OCI-LY1 (cell line): ENCODE measurements at regions not wholly inside any gene's neighbourhood (a gene's known extent, or its start where the extent isn't known, plus 50 kb on each side); places are given as distances from the start of the nearest gene placed in this dataset.
A peak's percentile ranks its signal among the peaks of the same experiment; 100 is the strongest.

Experiments
- H2AFZ ChIP-seq: fragments of 200-600 bp; sonication (generic), shearing (Covaris generic); 2 replicates; pipeline ENCODE4 v1.6.0; 2014; ENCODE audit warnings: antibody characterized with exemption, mild to moderate bottlenecking, low read length
- H3F3A ChIP-seq: fragments of 200-600 bp; sonication (generic), shearing (Covaris generic); 2 replicates; pipeline ENCODE4 v1.6.0; 2014; ENCODE audit warnings: mild to moderate bottlenecking, antibody characterized with exemption, low read length, moderate library complexity; ENCODE audit not compliant: insufficient read depth
- H3K27ac ChIP-seq: fragments of 200-600 bp; sonication (generic); 2 replicates; pipeline ENCODE4 v1.5.1; 2014; ENCODE audit warnings: low read length, mixed run types, mild to moderate bottlenecking, low read depth; ENCODE audit not compliant: poor library complexity, severe bottlenecking
- H3K27me3 ChIP-seq: fragments of 200-600 bp; sonication (generic); 2 replicates; pipeline ENCODE4 v1.6.0; 2014; ENCODE audit warnings: antibody characterized with exemption, mild to moderate bottlenecking, low read length, moderate library complexity; ENCODE audit not compliant: insufficient read depth
- H3K36me3 ChIP-seq: fragments of 200-600 bp; sonication (generic); 2 replicates; pipeline ENCODE4 v1.6.1; 2014; ENCODE audit warnings: mild to moderate bottlenecking, antibody characterized with exemption, low read length, moderate library complexity, mixed read lengths; ENCODE audit not compliant: insufficient read depth
- H3K4me1 ChIP-seq: fragments of 200-600 bp; sonication (generic); 2 replicates; pipeline ENCODE4 v1.5.1; 2014; ENCODE audit warnings: mild to moderate bottlenecking, low read length, moderate library complexity; ENCODE audit not compliant: insufficient read depth, severe bottlenecking
- H3K4me2 ChIP-seq: fragments of 200-600 bp; sonication (generic), shearing (Covaris generic); 2 replicates; pipeline ENCODE4 v1.6.1; 2014; ENCODE audit warnings: low read length
- H3K4me3 ChIP-seq: fragments of 200-600 bp; sonication (generic); 2 replicates; pipeline ENCODE4 v1.5.1; 2014; ENCODE audit warnings: low read length, low read depth, mild to moderate bottlenecking, mixed read lengths; ENCODE audit not compliant: poor library complexity, severe bottlenecking
- H3K79me2 ChIP-seq: fragments of 200-600 bp; shearing (Covaris generic); 2 replicates; pipeline ENCODE4 v1.6.1; 2016; ENCODE audit warnings: mixed run types, low read length, mixed read lengths; ENCODE audit not compliant: insufficient read depth
- H3K9ac ChIP-seq: fragments of 200-600 bp; sonication (generic), shearing (Covaris generic); 2 replicates; pipeline ENCODE4 v1.6.1; 2014; ENCODE audit warnings: mild to moderate bottlenecking, low read length, mixed read lengths
- H3K9me2 ChIP-seq: fragments of 200-600 bp; sonication (generic), shearing (Covaris generic); 2 replicates; pipeline ENCODE4 v1.6.1; 2014; ENCODE audit warnings: low read depth, mild to moderate bottlenecking, low read length, mixed read lengths
- H3K9me3 ChIP-seq: fragments of 200-600 bp; shearing (Covaris generic); 2 replicates; pipeline ENCODE4 v1.6.1; 2014; ENCODE audit warnings: low read length, mixed read lengths
- H4K20me1 ChIP-seq: fragments of 200-600 bp; sonication (generic), shearing (Covaris generic); 2 replicates; pipeline ENCODE4 v1.6.0; 2016; ENCODE audit warnings: mild to moderate bottlenecking, low read length; ENCODE audit not compliant: insufficient read depth
- CTCF ChIP-seq: fragments of 200-600 bp; sonication (generic), shearing (Covaris generic); IDR thresholded peaks from 2 replicates; pipeline ENCODE4 v1.5.1; 2017; ENCODE audit warnings: mild to moderate bottlenecking, antibody characterized with exemption, low read length, moderate library complexity, mixed read lengths
- EZH2 ChIP-seq: fragments of 200-600 bp; sonication (generic), shearing (Covaris generic); IDR thresholded peaks from 2 replicates; pipeline ENCODE4 v1.8.0; 2017; ENCODE audit warnings: borderline replicate concordance, mixed run types, mild to moderate bottlenecking, antibody characterized with exemption, low read length, moderate library complexity, mixed read lengths

GRCh38 chr3:159586571-159587202, 401.9 kb upstream of the IL12A start:
- Histone ChIP-seq H2AFZ (no peak overlapping the region), H3F3A (no peaks in the 10 kb centered on the region), H3K4me2 (no peak overlapping the region), H3K9me2 (no peaks in the 10 kb centered on the region), H3K27ac (no peak overlapping the region), H3K79me2 (no peaks in the 10 kb centered on the region), H3K9me3 (no peaks in the 10 kb centered on the region), H3K36me3 (no peaks in the 10 kb centered on the region), H3K9ac (no peak overlapping the region), H3K27me3 (no peaks in the 10 kb centered on the region), H4K20me1 (no peaks in the 10 kb centered on the region), H3K4me3 (no peak overlapping the region), H3K4me1 (no peaks in the 10 kb centered on the region)
- TF ChIP-seq EZH2: no peak
- TF ChIP-seq CTCF: peak; percentile 37; the same call in 1 of the 2 replicates

DNA sequence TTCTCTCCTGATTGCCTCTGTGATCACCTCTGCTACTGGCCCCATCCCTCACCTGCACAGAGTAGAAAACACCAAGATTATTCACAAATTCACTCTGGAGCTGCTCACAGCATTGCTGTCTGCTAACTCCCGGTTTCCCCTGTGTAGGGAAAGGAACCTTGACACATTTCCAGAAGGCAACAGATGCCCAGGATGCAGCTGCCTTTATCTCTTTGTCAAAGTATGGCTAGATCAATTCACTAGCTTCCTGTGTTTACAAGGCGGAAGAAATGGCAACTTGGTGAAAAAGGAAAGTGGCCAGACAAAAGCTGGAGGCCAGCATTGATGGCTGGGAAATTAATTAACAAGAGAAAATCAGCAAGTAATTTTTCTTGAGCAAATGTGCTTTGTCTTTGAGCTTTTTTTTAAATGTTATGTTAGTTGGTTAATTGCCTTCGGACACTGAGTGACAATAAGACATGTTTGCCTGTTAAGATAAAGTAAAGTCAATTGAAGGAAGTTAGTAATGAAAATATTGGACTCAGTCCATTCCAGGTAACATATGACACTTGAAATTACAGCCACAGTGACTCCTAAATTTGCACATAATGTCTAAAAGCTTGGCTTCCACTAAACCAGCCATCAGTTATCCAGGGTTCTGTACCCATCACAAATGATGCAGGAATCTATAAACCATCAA, 394.6 kb upstream of the IL12A start:
- H3K4me1 ChIP-seq: no peaks in the 10 kb centered on the region
- no peaks in the 10 kb centered on the region for H3K36me3 ChIP-seq
- H3K27me3 ChIP-seq: no peaks in the 10 kb centered on the region
- H3K9ac ChIP-seq: no peak overlapping the region
- H2AFZ ChIP-seq: no peak overlapping the region
- no peaks in the 10 kb centered on the region for H3K79me2 ChIP-seq
- no peak for TF ChIP-seq EZH2
- TF ChIP-seq CTCF: no peak
- H3K9me3 ChIP-seq: no peaks in the 10 kb centered on the region
- H3K27ac ChIP-seq: no peak overlapping the region
- H4K20me1 ChIP-seq: no peaks in the 10 kb centered on the region
- H3K4me2 ChIP-seq: no peak overlapping the region
- no peaks in the 10 kb centered on the region for H3K9me2 ChIP-seq
- no peaks in the 10 kb centered on the region for H3F3A ChIP-seq
- no peak overlapping the region for H3K4me3 ChIP-seq

- Histone ChIP-seq H3K4me2 (no peak overlapping the region), H3K9me3 (peaks cover 8% of the 10 kb centered on the region; the same call in 1 of the 2 replicates), H3K4me1 (no peaks in the 10 kb centered on the region), H3K9ac (no peak overlapping the region), H3K27ac (no peak overlapping the region), H3F3A (no peaks in the 10 kb centered on the region), H3K4me3 (no peak overlapping the region), H3K36me3 (no peaks in the 10 kb centered on the region), H3K9me2 (no peaks in the 10 kb centered on the region), H2AFZ (no peak overlapping the region), H4K20me1 (no peaks in the 10 kb centered on the region), H3K79me2 (no peaks in the 10 kb centered on the region), H3K27me3 (no peaks in the 10 kb centered on the region)
- no peak for TF ChIP-seq CTCF
- no peak for TF ChIP-seq EZH2
Observed at GRCh38 chr3:159600291-159600690, 388.3 kb upstream of the IL12A start.
